WTC11 (cell line): ENCODE measurements at regions not wholly inside any gene's neighbourhood (a gene's known extent, or its start where the extent isn't known, plus 50 kb on each side); places are given as distances from the start of the nearest gene placed in this dataset.

Experiments used
- ATAC-seq: fragments of 200-7000 bp; cut with Tn5 transposase; 2 replicates; pipeline ENCODE4 v1.10.0; 2021; ENCODE audit warnings: mild to moderate bottlenecking, moderate library complexity
- CTCF ChIA-PET: fragments of 300-600 bp; sonication (Branson Sonifier 250); formaldehyde crosslinking; loops from one replicate; lab custom pipeline; 2021; ENCODE audit warnings: antibody characterized with exemption; lab: Charles Lee
- POLR2A ChIA-PET: fragments of 350-600 bp; sonication (Branson Sonifier 250); formaldehyde crosslinking; loops from one replicate; lab custom pipeline; 2021; ENCODE audit warnings: antibody characterized with exemption; lab: Charles Lee
- DNase-seq: peaks from one replicate; pipeline ENCODE4 v3.0.0; 2021; ENCODE audit warnings: low spot score
- H3K27ac Mint-ChIP-seq: 2 replicates; pipeline ENCODE4 v1.8.0; 2021; ENCODE audit warnings: mixed read lengths
- H3K27me3 Mint-ChIP-seq: 2 replicates; pipeline ENCODE4 v1.8.0; 2021; ENCODE audit warnings: low read depth, mild to moderate bottlenecking, moderate library complexity, mixed read lengths
- H3K36me3 Mint-ChIP-seq: 2 replicates; pipeline ENCODE4 v1.8.0; 2021; ENCODE audit warnings: mixed read lengths
- H3K4me1 Mint-ChIP-seq: 2 replicates; pipeline ENCODE4 v1.8.0; 2022; ENCODE audit warnings: mixed read lengths
- H3K4me3 Mint-ChIP-seq: 2 replicates; pipeline ENCODE4 v1.8.0; 2021; ENCODE audit warnings: mild to moderate bottlenecking, moderate library complexity, mixed read lengths
- H3K9me3 Mint-ChIP-seq: 2 replicates; pipeline ENCODE4 v1.8.0; 2021; ENCODE audit warnings: mixed read lengths
- EMX1 ChIP-seq: fragments of 250-450 bp; sonication (Bioruptor Pico); IDR thresholded peaks from 2 replicates; pipeline ENCODE4 v1.8.0; 2021; ENCODE audit warnings: mild to moderate bottlenecking
- FOXP1 ChIP-seq: sonication (generic); formaldehyde crosslinking; IDR thresholded peaks from 2 replicates; pipeline ENCODE4 v1.8.0; 2022; ENCODE audit warnings: missing genetic modification reagents, mild to moderate bottlenecking, moderate library complexity, borderline replicate concordance
- GABPB1 ChIP-seq: sonication (generic); formaldehyde crosslinking; IDR thresholded peaks from 2 replicates; pipeline ENCODE4 v1.8.1; 2023; ENCODE audit warnings: mild to moderate bottlenecking, missing genetic modification reagents
- GRHL2 ChIP-seq: fragments of 250-450 bp; sonication (Bioruptor Pico); IDR thresholded peaks from 2 replicates; pipeline ENCODE4 v1.8.0; 2022; ENCODE audit warnings: mild to moderate bottlenecking, moderate library complexity; ENCODE audit not compliant: insufficient replicate concordance, severe bottlenecking
- HMGA2 ChIP-seq: fragments of 250-450 bp; sonication (Bioruptor Pico); IDR thresholded peaks from 2 replicates; pipeline ENCODE4 v1.4.0; 2021; ENCODE audit warnings: mild to moderate bottlenecking, moderate library complexity
- JUN ChIP-seq: sonication (generic); formaldehyde crosslinking; IDR thresholded peaks from 2 replicates; pipeline ENCODE4 v1.8.0; 2023; ENCODE audit warnings: mild to moderate bottlenecking, missing genetic modification reagents
- NFE2L1 ChIP-seq: sonication (generic); formaldehyde crosslinking; IDR thresholded peaks from 2 replicates; pipeline ENCODE4 v1.8.1; 2023; ENCODE audit warnings: missing genetic modification reagents
- RORB ChIP-seq: fragments of 250-450 bp; sonication (Bioruptor Pico); IDR thresholded peaks from 2 replicates; pipeline ENCODE4 v1.9.0; 2021; ENCODE audit warnings: mild to moderate bottlenecking
- ZNF121 ChIP-seq: sonication (generic); formaldehyde crosslinking; IDR thresholded peaks from 2 replicates; pipeline ENCODE4 v1.8.0; 2023; ENCODE audit warnings: missing genetic modification reagents
- ZNF671 ChIP-seq: fragments of 250-450 bp; sonication (Bioruptor Pico); IDR thresholded peaks from 2 replicates; pipeline ENCODE4 v1.8.0; 2021; ENCODE audit warnings: mild to moderate bottlenecking
- TF ChIP-seq, protein P1 (sequence below): sonication (generic); formaldehyde crosslinking; IDR thresholded peaks from 2 replicates; pipeline ENCODE4 v1.8.1; 2023; ENCODE audit warnings: mild to moderate bottlenecking, missing genetic modification reagents, moderate library complexity
- TF ChIP-seq, protein P2 (sequence below): fragments of 250-450 bp; sonication (Bioruptor Pico); IDR thresholded peaks from 2 replicates; pipeline ENCODE4 v1.9.0; 2021; ENCODE audit warnings: mild to moderate bottlenecking
- TF ChIP-seq, protein P3 (sequence below): sonication (generic); formaldehyde crosslinking; IDR thresholded peaks from 2 replicates; pipeline ENCODE4 v1.8.0; 2022; ENCODE audit warnings: mild to moderate bottlenecking, missing genetic modification reagents
- TF ChIP-seq, protein P4 (sequence below): sonication (generic); formaldehyde crosslinking; IDR thresholded peaks from 2 replicates; pipeline ENCODE4 v1.8.1; 2022; ENCODE audit warnings: low read depth, missing genetic modification reagents, borderline replicate concordance
- TF ChIP-seq, protein P5 (sequence below): sonication (generic); formaldehyde crosslinking; IDR thresholded peaks from 2 replicates; pipeline ENCODE4 v1.8.0; 2022; ENCODE audit warnings: missing genetic modification reagents
- TF ChIP-seq, protein P6 (sequence below): sonication (generic); formaldehyde crosslinking; IDR thresholded peaks from 2 replicates; pipeline ENCODE4 v1.8.0; 2023; ENCODE audit warnings: mild to moderate bottlenecking, missing genetic modification reagents
- TF ChIP-seq, protein P7 (sequence below): sonication (generic); formaldehyde crosslinking; IDR thresholded peaks from 2 replicates; pipeline ENCODE4 v1.8.1; 2023; ENCODE audit warnings: mild to moderate bottlenecking, missing genetic modification reagents
- TF ChIP-seq, protein P8 (sequence below): sonication (generic); formaldehyde crosslinking; IDR thresholded peaks from 2 replicates; pipeline ENCODE4 v1.8.0; 2023; ENCODE audit warnings: missing genetic modification reagents, mild to moderate bottlenecking, borderline replicate concordance

DNA sequence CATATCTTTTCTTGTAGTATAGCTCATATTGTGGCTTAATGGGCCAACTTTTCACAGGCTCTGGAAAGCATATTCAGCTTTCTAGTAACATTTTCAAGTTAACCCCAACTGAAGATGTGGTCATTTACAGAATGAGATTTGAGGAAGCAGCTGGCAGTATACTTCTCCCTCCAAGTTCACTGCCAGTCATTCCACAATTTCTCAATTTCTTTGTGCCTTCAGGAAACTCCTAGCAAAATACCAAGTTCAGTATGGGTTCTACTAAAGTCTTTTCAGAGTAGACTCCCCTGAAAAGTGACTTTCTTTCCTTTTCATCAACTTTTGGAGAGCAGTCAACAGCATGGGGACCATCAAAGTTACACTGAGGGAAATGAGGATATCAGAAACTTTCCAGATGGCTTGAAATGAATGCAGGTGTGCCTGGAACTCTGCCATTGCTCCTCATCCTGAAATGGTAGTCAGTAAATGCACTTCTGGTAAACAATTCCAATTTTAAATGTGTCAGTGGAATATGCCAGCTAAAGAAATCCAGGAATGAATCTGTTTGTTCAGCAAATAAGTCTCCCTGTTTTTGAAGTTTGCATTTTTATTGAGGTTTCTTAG, 81.5 kb upstream of the TEX13D start:
- Mint-ChIP-seq H3K4me1 (no peaks in the 10 kb centered on the region), H3K9me3 (peaks cover 11% of the 10 kb centered on the region), H3K36me3 (peaks cover 4% of the 10 kb centered on the region; the same call in 1 of the 2 replicates), H3K27ac (no peak overlapping the region), H3K27me3 (no peaks in the 10 kb centered on the region), H3K4me3 (no peak overlapping the region)
- TF ChIP-seq FOXP1 (CRISPR knock-in tag) (no peak), GABPB1 (CRISPR knock-in tag) (no peak), GRHL2 (CRISPR knock-in tag) (no peak), ZNF671 (CRISPR knock-in tag) (no peak), NFE2L1 (CRISPR knock-in tag) (no peak), ZNF121 (CRISPR knock-in tag) (no peak), EMX1 (CRISPR knock-in tag) (no peak), HMGA2 (CRISPR knock-in tag) (no peak), RORB (no peak), JUN (no peak)
- TF ChIP-seq, protein P1, sequence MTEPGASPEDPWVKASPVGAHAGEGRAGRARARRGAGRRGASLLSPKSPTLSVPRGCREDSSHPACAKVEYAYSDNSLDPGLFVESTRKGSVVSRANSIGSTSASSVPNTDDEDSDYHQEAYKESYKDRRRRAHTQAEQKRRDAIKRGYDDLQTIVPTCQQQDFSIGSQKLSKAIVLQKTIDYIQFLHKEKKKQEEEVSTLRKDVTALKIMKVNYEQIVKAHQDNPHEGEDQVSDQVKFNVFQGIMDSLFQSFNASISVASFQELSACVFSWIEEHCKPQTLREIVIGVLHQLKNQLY (CRISPR knock-in tag), result no peak
- TF ChIP-seq, protein P2, sequence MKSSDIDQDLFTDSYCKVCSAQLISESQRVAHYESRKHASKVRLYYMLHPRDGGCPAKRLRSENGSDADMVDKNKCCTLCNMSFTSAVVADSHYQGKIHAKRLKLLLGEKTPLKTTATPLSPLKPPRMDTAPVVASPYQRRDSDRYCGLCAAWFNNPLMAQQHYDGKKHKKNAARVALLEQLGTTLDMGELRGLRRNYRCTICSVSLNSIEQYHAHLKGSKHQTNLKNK (CRISPR knock-in tag), result no peak
- TF ChIP-seq, protein P3, sequence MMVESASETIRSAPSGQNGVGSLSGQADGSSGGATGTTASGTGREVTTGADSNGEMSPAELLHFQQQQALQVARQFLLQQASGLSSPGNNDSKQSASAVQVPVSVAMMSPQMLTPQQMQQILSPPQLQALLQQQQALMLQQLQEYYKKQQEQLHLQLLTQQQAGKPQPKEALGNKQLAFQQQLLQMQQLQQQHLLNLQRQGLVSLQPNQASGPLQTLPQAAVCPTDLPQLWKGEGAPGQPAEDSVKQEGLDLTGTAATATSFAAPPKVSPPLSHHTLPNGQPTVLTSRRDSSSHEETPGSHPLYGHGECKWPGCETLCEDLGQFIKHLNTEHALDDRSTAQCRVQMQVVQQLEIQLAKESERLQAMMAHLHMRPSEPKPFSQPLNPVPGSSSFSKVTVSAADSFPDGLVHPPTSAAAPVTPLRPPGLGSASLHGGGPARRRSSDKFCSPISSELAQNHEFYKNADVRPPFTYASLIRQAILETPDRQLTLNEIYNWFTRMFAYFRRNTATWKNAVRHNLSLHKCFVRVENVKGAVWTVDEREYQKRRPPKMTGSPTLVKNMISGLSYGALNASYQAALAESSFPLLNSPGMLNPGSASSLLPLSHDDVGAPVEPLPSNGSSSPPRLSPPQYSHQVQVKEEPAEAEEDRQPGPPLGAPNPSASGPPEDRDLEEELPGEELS (CRISPR knock-in tag), result no peak
- TF ChIP-seq, protein P4, sequence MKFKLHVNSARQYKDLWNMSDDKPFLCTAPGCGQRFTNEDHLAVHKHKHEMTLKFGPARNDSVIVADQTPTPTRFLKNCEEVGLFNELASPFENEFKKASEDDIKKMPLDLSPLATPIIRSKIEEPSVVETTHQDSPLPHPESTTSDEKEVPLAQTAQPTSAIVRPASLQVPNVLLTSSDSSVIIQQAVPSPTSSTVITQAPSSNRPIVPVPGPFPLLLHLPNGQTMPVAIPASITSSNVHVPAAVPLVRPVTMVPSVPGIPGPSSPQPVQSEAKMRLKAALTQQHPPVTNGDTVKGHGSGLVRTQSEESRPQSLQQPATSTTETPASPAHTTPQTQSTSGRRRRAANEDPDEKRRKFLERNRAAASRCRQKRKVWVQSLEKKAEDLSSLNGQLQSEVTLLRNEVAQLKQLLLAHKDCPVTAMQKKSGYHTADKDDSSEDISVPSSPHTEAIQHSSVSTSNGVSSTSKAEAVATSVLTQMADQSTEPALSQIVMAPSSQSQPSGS (CRISPR knock-in tag), result no peak
- TF ChIP-seq, protein P5, sequence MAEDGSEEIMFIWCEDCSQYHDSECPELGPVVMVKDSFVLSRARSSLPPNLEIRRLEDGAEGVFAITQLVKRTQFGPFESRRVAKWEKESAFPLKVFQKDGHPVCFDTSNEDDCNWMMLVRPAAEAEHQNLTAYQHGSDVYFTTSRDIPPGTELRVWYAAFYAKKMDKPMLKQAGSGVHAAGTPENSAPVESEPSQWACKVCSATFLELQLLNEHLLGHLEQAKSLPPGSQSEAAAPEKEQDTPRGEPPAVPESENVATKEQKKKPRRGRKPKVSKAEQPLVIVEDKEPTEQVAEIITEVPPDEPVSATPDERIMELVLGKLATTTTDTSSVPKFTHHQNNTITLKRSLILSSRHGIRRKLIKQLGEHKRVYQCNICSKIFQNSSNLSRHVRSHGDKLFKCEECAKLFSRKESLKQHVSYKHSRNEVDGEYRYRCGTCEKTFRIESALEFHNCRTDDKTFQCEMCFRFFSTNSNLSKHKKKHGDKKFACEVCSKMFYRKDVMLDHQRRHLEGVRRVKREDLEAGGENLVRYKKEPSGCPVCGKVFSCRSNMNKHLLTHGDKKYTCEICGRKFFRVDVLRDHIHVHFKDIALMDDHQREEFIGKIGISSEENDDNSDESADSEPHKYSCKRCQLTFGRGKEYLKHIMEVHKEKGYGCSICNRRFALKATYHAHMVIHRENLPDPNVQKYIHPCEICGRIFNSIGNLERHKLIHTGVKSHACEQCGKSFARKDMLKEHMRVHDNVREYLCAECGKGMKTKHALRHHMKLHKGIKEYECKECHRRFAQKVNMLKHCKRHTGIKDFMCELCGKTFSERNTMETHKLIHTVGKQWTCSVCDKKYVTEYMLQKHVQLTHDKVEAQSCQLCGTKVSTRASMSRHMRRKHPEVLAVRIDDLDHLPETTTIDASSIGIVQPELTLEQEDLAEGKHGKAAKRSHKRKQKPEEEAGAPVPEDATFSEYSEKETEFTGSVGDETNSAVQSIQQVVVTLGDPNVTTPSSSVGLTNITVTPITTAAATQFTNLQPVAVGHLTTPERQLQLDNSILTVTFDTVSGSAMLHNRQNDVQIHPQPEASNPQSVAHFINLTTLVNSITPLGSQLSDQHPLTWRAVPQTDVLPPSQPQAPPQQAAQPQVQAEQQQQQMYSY (CRISPR knock-in tag), result no peak
- TF ChIP-seq, protein P6, sequence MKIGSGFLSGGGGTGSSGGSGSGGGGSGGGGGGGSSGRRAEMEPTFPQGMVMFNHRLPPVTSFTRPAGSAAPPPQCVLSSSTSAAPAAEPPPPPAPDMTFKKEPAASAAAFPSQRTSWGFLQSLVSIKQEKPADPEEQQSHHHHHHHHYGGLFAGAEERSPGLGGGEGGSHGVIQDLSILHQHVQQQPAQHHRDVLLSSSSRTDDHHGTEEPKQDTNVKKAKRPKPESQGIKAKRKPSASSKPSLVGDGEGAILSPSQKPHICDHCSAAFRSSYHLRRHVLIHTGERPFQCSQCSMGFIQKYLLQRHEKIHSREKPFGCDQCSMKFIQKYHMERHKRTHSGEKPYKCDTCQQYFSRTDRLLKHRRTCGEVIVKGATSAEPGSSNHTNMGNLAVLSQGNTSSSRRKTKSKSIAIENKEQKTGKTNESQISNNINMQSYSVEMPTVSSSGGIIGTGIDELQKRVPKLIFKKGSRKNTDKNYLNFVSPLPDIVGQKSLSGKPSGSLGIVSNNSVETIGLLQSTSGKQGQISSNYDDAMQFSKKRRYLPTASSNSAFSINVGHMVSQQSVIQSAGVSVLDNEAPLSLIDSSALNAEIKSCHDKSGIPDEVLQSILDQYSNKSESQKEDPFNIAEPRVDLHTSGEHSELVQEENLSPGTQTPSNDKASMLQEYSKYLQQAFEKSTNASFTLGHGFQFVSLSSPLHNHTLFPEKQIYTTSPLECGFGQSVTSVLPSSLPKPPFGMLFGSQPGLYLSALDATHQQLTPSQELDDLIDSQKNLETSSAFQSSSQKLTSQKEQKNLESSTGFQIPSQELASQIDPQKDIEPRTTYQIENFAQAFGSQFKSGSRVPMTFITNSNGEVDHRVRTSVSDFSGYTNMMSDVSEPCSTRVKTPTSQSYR (CRISPR knock-in tag), result no peak
- TF ChIP-seq, protein P7, sequence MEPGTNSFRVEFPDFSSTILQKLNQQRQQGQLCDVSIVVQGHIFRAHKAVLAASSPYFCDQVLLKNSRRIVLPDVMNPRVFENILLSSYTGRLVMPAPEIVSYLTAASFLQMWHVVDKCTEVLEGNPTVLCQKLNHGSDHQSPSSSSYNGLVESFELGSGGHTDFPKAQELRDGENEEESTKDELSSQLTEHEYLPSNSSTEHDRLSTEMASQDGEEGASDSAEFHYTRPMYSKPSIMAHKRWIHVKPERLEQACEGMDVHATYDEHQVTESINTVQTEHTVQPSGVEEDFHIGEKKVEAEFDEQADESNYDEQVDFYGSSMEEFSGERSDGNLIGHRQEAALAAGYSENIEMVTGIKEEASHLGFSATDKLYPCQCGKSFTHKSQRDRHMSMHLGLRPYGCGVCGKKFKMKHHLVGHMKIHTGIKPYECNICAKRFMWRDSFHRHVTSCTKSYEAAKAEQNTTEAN (CRISPR knock-in tag), result no peak
- TF ChIP-seq, protein P8, sequence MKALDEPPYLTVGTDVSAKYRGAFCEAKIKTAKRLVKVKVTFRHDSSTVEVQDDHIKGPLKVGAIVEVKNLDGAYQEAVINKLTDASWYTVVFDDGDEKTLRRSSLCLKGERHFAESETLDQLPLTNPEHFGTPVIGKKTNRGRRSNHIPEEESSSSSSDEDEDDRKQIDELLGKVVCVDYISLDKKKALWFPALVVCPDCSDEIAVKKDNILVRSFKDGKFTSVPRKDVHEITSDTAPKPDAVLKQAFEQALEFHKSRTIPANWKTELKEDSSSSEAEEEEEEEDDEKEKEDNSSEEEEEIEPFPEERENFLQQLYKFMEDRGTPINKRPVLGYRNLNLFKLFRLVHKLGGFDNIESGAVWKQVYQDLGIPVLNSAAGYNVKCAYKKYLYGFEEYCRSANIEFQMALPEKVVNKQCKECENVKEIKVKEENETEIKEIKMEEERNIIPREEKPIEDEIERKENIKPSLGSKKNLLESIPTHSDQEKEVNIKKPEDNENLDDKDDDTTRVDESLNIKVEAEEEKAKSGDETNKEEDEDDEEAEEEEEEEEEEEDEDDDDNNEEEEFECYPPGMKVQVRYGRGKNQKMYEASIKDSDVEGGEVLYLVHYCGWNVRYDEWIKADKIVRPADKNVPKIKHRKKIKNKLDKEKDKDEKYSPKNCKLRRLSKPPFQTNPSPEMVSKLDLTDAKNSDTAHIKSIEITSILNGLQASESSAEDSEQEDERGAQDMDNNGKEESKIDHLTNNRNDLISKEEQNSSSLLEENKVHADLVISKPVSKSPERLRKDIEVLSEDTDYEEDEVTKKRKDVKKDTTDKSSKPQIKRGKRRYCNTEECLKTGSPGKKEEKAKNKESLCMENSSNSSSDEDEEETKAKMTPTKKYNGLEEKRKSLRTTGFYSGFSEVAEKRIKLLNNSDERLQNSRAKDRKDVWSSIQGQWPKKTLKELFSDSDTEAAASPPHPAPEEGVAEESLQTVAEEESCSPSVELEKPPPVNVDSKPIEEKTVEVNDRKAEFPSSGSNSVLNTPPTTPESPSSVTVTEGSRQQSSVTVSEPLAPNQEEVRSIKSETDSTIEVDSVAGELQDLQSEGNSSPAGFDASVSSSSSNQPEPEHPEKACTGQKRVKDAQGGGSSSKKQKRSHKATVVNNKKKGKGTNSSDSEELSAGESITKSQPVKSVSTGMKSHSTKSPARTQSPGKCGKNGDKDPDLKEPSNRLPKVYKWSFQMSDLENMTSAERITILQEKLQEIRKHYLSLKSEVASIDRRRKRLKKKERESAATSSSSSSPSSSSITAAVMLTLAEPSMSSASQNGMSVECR (CRISPR knock-in tag), result no peak
- DNase-seq (no peak), ATAC-seq (no peak)
- POLR2A ChIA-PET, result no interaction called here
- CTCF ChIA-PET, result no interaction called here
